ENCODE measurements at regions not wholly inside any gene's neighbourhood (a gene's known extent, or its start where the extent isn't known, plus 50 kb on each side); places are given as distances from the start of the nearest gene placed in this dataset.

GRCh38 chr13:55783841-55784240 is 1356.9 kb upstream of the PRR20A start (continued):
- TF ChIP-seq, protein P1, sequence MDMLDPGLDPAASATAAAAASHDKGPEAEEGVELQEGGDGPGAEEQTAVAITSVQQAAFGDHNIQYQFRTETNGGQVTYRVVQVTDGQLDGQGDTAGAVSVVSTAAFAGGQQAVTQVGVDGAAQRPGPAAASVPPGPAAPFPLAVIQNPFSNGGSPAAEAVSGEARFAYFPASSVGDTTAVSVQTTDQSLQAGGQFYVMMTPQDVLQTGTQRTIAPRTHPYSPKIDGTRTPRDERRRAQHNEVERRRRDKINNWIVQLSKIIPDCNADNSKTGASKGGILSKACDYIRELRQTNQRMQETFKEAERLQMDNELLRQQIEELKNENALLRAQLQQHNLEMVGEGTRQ (IDR thresholded peaks at IDR 0.05; ENCODE audit: low read length) = no peak

All from H1 (cell line).